CD14-positive monocyte (primary cell): ENCODE measurements at regions not wholly inside any gene's neighbourhood (a gene's known extent, or its start where the extent isn't known, plus 50 kb on each side); places are given as distances from the start of the nearest gene placed in this dataset.

Experiments
- DNase-seq, 3 donors: peaks; one replicate each; pipeline ENCODE4 v3.0.0-alpha.2; 2011 to 2022
- H2AFZ ChIP-seq: 2 replicates; pipeline ENCODE4 v1.6.0; 2012; ENCODE audit warnings: mild to moderate bottlenecking, low read depth, low read length, inconsistent platforms; ENCODE audit not compliant: insufficient read depth, poor library complexity, severe bottlenecking
- H3K27ac ChIP-seq, 2 donors: 1 replicate in 1 of 2; 2 replicates in 1 of 2; pipeline ENCODE4 v1.5.1; 2012 to 2013; ENCODE audit warnings: low read length in 2 of 2, control low read depth in 1 of 2, inconsistent platforms in 1 of 2, low read depth in 1 of 2, mild to moderate bottlenecking in 1 of 2
- H3K27me3 ChIP-seq, 2 donors: one replicate each; pipeline versions ENCODE4 v1.6.0 to v1.6.1; 2011 to 2013; ENCODE audit warnings: low read length in 2 of 2; ENCODE audit not compliant: control insufficient read depth in 2 of 2, insufficient read depth in 2 of 2
- H3K36me3 ChIP-seq, 2 donors: replicated peaks in 1 of 2; 1 replicate in 1 of 2; 2 replicates in 1 of 2; pipeline versions ENCODE4 v1.5.1 to v1.6.1; 2012 to 2013; ENCODE audit warnings: low read length in 2 of 2, control low read depth in 1 of 2, inconsistent platforms in 1 of 2, mild to moderate bottlenecking in 1 of 2; ENCODE audit not compliant: insufficient read depth in 2 of 2, control insufficient read depth in 1 of 2
- H3K4me1 ChIP-seq, 2 donors: 1 replicate in 1 of 2; 2 replicates in 1 of 2; pipeline versions ENCODE4 v1.5.1 to v1.6.1; 2012 to 2013; ENCODE audit warnings: low read length in 2 of 2, control low read depth in 1 of 2, inconsistent platforms in 1 of 2, mild to moderate bottlenecking in 1 of 2, moderate library complexity in 1 of 2; ENCODE audit not compliant: insufficient read depth in 2 of 2, control insufficient read depth in 1 of 2
- H3K4me2 ChIP-seq: replicated peaks from 2 replicates; pipeline ENCODE3; 2012; ENCODE audit warnings: low read length, moderate library complexity, mild to moderate bottlenecking; ENCODE audit not compliant: poor library complexity, severe bottlenecking; ENCODE audit errors: extremely low read depth
- H3K4me3 ChIP-seq, 3 experiments: fragments of 200-600 bp in 1 of 3; sonication (generic) in 1 of 3; replicated peaks in 1 of 3; 1 replicate in 2 of 3; 2 replicates in 1 of 3; pipeline ENCODE4 v1.5.1; 2011 to 2013; ENCODE audit warnings: low read length in 3 of 3, mild to moderate bottlenecking in 3 of 3, control low read depth in 2 of 3, low read depth in 2 of 3, inconsistent platforms in 1 of 3, moderate library complexity in 1 of 3
- H3K79me2 ChIP-seq: 2 replicates; pipeline ENCODE4 v1.6.0; 2012; ENCODE audit warnings: mild to moderate bottlenecking, control low read depth, inconsistent platforms, low read length, moderate library complexity; ENCODE audit not compliant: insufficient read depth
- H3K9ac ChIP-seq: 2 replicates; pipeline ENCODE4 v1.6.0; 2017; ENCODE audit warnings: low read length, mild to moderate bottlenecking; ENCODE audit not compliant: insufficient read depth, poor library complexity, severe bottlenecking
- H3K9me3 ChIP-seq, 2 donors: replicated peaks in 1 of 2; 1 replicate in 1 of 2; 2 replicates in 1 of 2; pipeline versions ENCODE4 v1.5.1 to v1.6.1; 2012 to 2013; ENCODE audit warnings: low read length in 2 of 2, control low read depth in 1 of 2; ENCODE audit not compliant: control insufficient read depth in 1 of 2, insufficient read depth in 1 of 2
- H4K20me1 ChIP-seq: 2 replicates; pipeline ENCODE4 v1.6.0; 2012; ENCODE audit warnings: mild to moderate bottlenecking, low read length, control low read depth, moderate library complexity; ENCODE audit not compliant: insufficient read depth
- H3K27ac Mint-ChIP-seq, 7 donors: one replicate each; pipeline ENCODE4 v1.8.0; 2020; ENCODE audit warnings: mild to moderate bottlenecking in 7 of 7, mixed read lengths in 7 of 7, moderate library complexity in 6 of 7, inconsistent platforms in 2 of 7
- H3K27me3 Mint-ChIP-seq, 3 donors: one replicate each; pipeline ENCODE4 v1.8.0; 2021 to 2022; ENCODE audit warnings: low read depth in 3 of 3, mild to moderate bottlenecking in 3 of 3, mixed read lengths in 3 of 3, moderate library complexity in 3 of 3, inconsistent platforms in 1 of 3
- H3K36me3 Mint-ChIP-seq, 2 donors: one replicate each; pipeline ENCODE4 v1.8.0; 2020; ENCODE audit warnings: mixed read lengths in 2 of 2, inconsistent platforms in 1 of 2, mild to moderate bottlenecking in 1 of 2
- H3K4me1 Mint-ChIP-seq: one replicate; pipeline ENCODE4 v1.8.0; 2020; ENCODE audit warnings: mild to moderate bottlenecking, mixed read lengths
- H3K4me3 Mint-ChIP-seq, 2 donors: one replicate each; pipeline ENCODE4 v1.8.0; 2020; ENCODE audit warnings: mild to moderate bottlenecking in 2 of 2, mixed read lengths in 2 of 2, moderate library complexity in 1 of 2
- H3K9me3 Mint-ChIP-seq, 7 donors: one replicate each; pipeline ENCODE4 v1.8.0; 2020 to 2022; ENCODE audit warnings: mixed read lengths in 7 of 7, mild to moderate bottlenecking in 6 of 7, moderate library complexity in 6 of 7, inconsistent platforms in 2 of 7
- CTCF ChIP-seq: fragments of 200-600 bp; IDR thresholded peaks from one replicate; pipeline ENCODE4 v1.8.0; 2022; ENCODE audit warnings: antibody characterized with exemption, mild to moderate bottlenecking
- WGBS: methylation state at CpG from one replicate; pipeline ENCODE4 v1.1.5; 2013; ENCODE audit warnings: missing lambda C conversion rate; ENCODE audit not compliant: insufficient coverage; 5-methylcytosine and 5-hydroxymethylcytosine counted together
- intact Hi-C, 2 donors: fragments of 100-400 bp; cut with micrococcal nuclease; formaldehyde crosslinking; loops; one replicate each; pipeline versions ENCODE4 v1.15.0 to v1.15.1; 2023

DNA sequence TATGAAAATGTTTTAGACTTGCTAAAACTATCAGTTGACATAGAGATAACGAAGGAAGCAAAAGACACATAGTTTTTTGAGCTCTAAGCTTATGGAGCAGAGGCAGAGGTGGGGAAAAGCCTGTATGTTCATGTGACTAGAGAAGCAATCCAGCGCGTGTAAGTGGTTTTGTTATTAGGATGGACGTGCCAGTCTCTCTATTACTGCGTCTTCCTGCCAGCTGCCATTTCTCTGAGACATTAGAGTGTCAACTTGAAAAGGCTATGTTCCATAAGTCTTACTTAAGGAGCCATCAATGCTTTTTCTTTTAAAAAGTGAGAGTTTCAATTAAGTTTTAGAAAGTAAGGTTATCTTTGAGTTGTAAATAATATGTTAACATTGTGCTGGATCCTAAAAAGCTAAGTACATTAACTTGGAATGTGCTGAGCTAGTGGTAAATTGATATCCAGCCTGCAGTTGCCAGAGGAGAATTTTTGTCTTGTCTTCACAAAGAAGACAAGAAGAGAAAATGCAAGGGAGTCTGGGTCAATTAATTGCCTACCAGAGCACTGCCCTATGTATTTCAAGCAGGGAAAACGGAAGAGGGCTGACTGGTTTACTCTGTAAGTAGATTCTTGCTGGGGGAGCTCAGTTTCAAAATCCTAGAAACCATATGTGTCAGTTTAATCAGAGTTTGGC, 161.8 kb upstream of the B3GALT2 start:
- DNase-seq, result no peak
- no peaks in the 10 kb centered on the region for H3K4me1 Mint-ChIP-seq
- Histone ChIP-seq H3K4me2 (no peak overlapping the region), H3K9me3 (no peaks in the 10 kb centered on the region), H3K36me3 (no peaks in the 10 kb centered on the region), H3K79me2 (no peaks in the 10 kb centered on the region), H3K27me3 (no peaks in the 10 kb centered on the region), H3K27ac (no peak overlapping the region), H4K20me1 (no peaks in the 10 kb centered on the region), H3K4me1 (no peaks in the 10 kb centered on the region), H3K4me3 (no peak overlapping the region), H2AFZ (no peak overlapping the region), H3K9ac (no peak overlapping the region)
- intact Hi-C loops, result no loop called here
- no peak overlapping the region for H3K4me3 Mint-ChIP-seq
- no peak for TF ChIP-seq CTCF
- no peak overlapping the region for H3K27ac Mint-ChIP-seq
- 80% methylated on average over 6 of the region's 6 CpGs for WGBS
- H3K9me3 Mint-ChIP-seq, result peaks cover 0 to 5% (median under 1%) of the 10 kb centered on the region in 7 donors
- peaks cover 0 to 1% (median 0%) of the 10 kb centered on the region in 3 donors for H3K27me3 Mint-ChIP-seq
- H3K36me3 Mint-ChIP-seq, result no peaks in the 10 kb centered on the region

- no peaks in the 10 kb centered on the region for H3K4me1 Mint-ChIP-seq
- peaks cover 0 to 3% (median 2%) of the 10 kb centered on the region in 7 donors for H3K9me3 Mint-ChIP-seq
- TF ChIP-seq CTCF, result no peak
Measured at GRCh38 chr1:193346085-193346484, 159.7 kb upstream of the B3GALT2 start.

More at GRCh38 chr1:193346085-193346484, 159.7 kb upstream of the B3GALT2 start:
- Histone ChIP-seq H3K36me3 (no peaks in the 10 kb centered on the region), H3K27ac (no peak overlapping the region), H3K9me3 (peaks cover 0 to 3% of the 10 kb centered on the region in 2 donors), H3K9ac (no peak overlapping the region), H2AFZ (no peak overlapping the region), H3K4me3 (no peak overlapping the region), H3K4me1 (no peaks in the 10 kb centered on the region), H3K27me3 (no peaks in the 10 kb centered on the region), H3K79me2 (no peaks in the 10 kb centered on the region), H4K20me1 (no peaks in the 10 kb centered on the region), H3K4me2 (no peak overlapping the region)
- Mint-ChIP-seq H3K27ac (no peak overlapping the region), H3K36me3 (no peaks in the 10 kb centered on the region), H3K4me3 (no peak overlapping the region), H3K27me3 (peaks cover 0 to 1% (median 0%) of the 10 kb centered on the region in 3 donors)
- no peak for DNase-seq
- intact Hi-C loops, result no loop called here
